Stimulated activated CD8-positive, alpha-beta memory T cell treated with anti-CD3 and anti-CD28 coated beads, Interleukin-7, amount 100 ng/mL, for 48 hours (primary cell): ENCODE measurements at regions not wholly inside any gene's neighbourhood (a gene's known extent, or its start where the extent isn't known, plus 50 kb on each side); places are given as distances from the start of the nearest gene placed in this dataset.
"Not testable (repeated sequence)": the region's sequence is repeated elsewhere in the genome, so short reads cannot be mapped to it uniquely, and the experiment has no call there.

Source experiments
- DNase-seq, 2 donors: peaks; one replicate each; pipeline ENCODE4 v3.0.0-alpha.2; 2020; ENCODE audit warnings: low read depth in 1 of 2; ENCODE audit errors: extremely low read depth in 1 of 2

GRCh38 chr4:109378511-109378910 is 55.1 kb upstream of the SEC24B start:
- DNase-seq, result no peak

DNA sequence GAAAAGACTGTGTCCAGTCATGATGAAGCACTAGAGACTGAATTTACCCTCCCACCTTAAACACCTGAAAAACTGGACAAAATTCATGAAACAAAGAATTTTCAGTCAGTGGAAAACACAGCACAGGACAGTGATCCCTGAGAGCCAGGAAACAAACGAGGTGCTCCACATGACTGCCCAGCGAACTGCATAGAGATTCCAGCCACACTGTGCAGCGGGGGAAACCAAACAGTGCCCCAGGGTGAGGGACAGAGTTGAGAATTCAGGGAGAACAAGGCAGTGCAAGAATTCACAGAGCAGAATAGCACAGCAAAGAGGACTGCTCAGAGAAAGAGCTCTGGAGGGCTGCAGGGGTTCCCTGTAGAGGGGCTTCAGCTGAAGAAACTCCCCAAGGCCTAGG is 55.5 kb upstream of the SEC24B start:
- DNase-seq, result no peak

GRCh38 chr4:109375778-109376414 is 57.7 kb upstream of the SEC24B start:
- no peak for DNase-seq

- no peak for DNase-seq
Observed at GRCh38 chr4:109368661-109369060, 65.0 kb upstream of the SEC24B start.

DNA sequence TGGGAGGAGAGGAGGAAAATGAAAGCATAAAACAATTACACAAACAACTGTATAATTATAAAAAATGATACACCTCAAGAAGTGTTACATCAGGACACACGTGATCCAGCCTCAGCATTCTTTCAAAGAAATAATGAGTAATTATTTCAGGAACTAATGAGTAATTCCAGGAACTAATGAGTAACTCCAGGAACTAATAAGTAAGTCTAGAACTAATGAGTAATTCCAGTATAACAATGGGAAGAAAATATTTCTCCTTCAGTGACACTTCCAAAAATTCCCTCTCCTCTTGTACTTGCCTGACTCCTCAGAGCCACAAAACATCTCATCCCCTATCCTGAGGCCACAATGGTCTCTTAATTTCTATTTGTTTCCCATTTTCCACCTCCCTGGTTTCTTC is 63.5 kb upstream of the COL25A1 start:
- no peak for DNase-seq

DNA sequence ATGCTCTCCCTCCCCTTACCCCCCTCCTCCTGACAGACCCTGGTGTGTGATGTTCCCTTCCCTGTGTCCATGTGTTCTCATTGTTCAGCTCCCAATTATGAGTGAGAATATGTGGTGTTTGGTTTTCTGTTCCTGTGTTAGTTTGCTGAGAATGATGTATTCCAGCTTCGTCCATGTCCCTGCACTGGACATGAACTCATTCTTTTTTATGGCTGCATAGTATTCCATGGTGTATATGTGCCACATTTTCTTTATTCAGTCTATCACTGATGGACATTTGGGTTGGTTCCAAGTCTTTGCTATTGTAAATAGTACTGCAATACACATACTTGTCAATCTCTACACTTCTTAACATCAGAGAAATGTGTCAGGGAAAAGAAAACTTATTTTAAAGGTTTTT is 62.8 kb upstream of the COL25A1 start:
- not testable (repeated sequence) for DNase-seq

DNA sequence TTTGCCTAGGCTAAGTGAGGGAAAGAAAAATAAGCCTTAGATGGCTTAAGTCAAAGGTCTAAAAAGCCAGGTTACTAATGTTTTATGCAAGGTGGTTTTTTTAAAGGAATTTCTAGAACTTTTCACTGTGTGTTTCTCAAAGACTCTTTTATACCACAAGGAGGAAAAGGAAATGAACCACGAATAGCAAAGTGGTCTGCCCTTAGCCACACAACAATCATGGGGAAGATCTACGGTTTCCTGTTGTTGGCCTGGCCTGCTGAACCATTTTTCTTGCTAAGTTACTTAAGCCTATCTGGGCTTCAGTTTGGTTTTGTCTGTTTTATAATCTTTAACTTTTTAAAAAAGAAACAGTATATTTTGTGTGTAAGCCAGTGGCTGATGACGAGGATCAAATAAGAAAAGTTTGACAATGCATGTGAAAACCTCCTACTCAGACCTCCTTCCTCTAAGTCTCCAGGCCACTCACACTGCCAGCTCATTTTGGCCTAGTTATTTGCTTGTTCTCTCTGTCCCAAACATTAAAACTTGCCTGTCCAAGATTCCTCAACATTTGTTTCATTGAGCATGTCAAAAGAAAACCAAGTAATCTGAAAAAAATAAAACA is 56.7 kb upstream of the COL25A1 start:
- peak in 1 of 2 donors; percentile 4 for DNase-seq

GRCh38 chr4:109355835-109356234 is 53.4 kb upstream of the COL25A1 start:
- no peak for DNase-seq

GRCh38 chr4:109352941-109353340 is 50.5 kb upstream of the COL25A1 start:
- no peak for DNase-seq
